UCSD-AML1 (cell line): ENCODE measurements at regions not wholly inside any gene's neighbourhood (a gene's known extent, or its start where the extent isn't known, plus 50 kb on each side); places are given as distances from the start of the nearest gene placed in this dataset.

Experiments
- DNase-seq: peaks from one replicate; lab custom pipeline; 2025; ENCODE audit not compliant: unreplicated experiment; lab: John Stamatoyannopoulos, UW

DNA sequence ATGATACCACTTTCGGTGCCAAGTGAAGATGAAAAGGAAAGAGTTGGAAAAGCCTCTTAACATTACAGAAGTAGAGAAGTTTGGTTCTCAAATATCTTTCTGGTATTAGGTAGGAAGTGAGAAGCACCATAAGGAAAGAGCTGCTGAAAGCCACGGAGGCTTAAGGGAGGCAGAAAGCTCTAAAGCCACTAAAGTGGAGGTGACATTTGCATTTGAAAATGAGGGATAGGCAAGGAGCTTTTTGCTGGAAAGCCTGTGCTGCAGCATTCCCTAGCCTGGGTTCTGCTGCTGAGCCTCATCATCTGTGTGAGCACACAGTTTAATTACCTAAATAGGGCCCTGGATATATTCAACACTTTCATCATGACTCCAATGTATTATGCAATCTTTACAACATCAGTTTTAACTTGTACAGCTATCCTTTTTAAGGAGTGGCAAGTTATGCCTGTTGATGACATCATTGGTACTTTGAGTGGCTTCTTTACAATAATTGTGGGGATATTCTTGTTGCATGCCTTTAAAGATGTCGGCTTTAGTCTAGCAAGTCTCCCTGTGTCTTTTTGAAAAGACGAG is 315.4 kb downstream of the RBM26 start:
- no peak for DNase-seq

- DNase-seq = no peak
These were observed 321.1 kb downstream of the RBM26 start for GRCh38 chr13:79084802-79085424.

- no peak for DNase-seq
These were observed 324.1 kb downstream of the RBM26 start for GRCh38 chr13:79081942-79082341.

DNA sequence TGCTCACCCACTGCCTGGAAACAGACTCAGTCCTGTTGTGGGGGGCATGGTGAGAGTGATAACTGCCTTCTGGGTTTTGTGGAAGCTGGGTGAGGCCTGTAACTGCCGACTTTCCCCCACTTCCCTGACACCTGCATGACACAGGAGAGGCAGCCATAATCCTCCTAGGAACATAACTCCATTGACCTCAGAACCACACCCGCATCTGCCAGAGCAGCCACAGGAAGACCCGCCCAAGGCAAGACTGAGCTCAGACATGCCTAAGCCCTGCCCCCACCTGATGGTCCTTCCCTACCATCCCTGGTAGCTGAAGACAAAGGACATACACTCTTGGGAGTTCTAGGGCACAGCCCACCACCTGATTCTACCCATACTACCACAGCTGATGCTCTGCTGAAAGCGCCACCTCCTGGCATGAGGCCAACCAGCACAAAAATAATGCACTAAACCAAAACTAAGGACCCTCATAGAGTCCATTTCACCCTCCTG is 326.7 kb downstream of the RBM26 start:
- DNase-seq = no peak

DNA sequence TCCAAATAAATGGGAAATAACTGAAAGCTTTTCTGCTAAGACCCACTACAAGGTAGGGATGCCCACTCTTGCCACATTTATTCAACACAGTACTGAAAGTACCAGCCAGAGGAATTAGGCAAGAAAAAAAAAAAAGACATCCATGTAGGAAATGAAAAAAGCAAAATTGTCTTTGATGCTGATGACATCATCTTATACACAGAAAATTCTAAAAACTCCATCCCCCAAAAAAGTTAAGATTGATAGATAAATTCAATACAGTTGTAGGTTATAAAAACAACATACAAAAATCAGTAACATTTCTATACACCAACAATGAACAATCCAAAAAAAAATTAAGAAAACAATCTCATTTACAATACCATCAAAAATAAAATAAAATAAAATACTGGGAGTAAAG is 330.4 kb downstream of the RBM26 start:
- DNase-seq = no peak

- DNase-seq = no peak
These were observed 335.6 kb downstream of the RBM26 start for GRCh38 chr13:79070343-79070974.

DNA sequence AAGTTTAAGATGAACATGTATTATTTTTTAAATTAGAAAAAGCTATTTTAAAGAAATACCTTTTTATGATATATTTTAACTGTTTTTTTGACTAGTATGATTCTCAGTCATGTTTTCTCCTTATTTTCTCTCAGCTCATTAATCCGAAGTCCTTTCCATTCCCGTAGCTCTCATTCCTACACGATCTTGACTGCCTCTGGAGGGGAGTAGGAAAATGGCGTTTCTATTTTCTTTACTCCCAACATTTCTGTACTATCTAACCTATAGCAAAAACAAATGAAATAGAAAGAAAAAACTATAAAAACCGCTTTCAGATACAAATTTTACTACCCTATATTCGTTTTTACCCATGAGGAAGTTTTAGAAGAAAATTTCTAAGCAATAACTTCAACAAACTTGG is 343.8 kb downstream of the RBM26 start:
- no peak for DNase-seq

- DNase-seq = no peak
These were observed 345.8 kb downstream of the RBM26 start for GRCh38 chr13:79060216-79060615.

GRCh38 chr13:79056706-79057105 is 349.3 kb downstream of the RBM26 start:
- no peak for DNase-seq

GRCh38 chr13:79051472-79051871 is 354.6 kb downstream of the RBM26 start:
- DNase-seq = no peak

GRCh38 chr13:79044415-79044814 is 361.6 kb downstream of the RBM26 start:
- no peak for DNase-seq

GRCh38 chr13:79043208-79043607 is 362.8 kb downstream of the RBM26 start:
- DNase-seq = no peak

DNA sequence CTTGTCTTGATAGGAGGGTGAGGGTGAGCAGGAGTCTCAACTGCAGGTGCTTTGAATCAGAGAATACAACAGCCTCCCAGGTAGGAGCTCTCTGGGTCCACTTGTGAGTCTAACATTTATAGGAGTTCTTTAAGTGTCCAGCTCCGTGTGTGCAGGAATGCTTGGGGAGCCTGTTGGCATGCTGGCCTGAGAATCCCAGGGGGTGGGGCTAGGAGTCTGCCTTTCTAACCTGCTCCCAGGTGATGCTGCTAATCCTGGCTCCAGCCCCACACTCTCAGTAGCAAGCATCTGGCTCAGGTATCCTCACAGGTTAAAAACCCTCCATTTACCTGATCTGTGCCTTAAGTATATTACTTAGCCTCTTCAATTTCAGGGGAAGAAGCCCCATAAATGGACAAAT is 368.9 kb downstream of the RBM26 start:
- no peak for DNase-seq

DNA sequence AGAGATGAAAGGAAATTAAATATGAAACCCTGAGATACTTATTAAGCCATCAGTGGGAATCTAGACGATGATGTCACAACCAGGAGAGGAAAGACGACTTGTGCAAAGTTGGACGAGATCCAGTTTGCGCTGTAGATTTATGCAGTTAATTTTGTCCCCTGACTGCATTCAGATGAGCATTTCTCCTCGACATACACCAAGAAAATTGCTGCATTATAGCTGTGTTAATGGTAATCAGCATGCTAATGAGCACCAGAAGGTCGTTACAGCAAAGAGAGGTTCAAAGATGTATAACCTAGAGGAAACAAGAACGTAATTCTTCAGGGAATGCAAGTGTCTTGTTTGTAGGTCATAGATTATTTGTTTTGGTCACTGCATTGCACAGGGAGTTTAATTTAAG is 371.7 kb downstream of the RBM26 start:
- no peak for DNase-seq

DNA sequence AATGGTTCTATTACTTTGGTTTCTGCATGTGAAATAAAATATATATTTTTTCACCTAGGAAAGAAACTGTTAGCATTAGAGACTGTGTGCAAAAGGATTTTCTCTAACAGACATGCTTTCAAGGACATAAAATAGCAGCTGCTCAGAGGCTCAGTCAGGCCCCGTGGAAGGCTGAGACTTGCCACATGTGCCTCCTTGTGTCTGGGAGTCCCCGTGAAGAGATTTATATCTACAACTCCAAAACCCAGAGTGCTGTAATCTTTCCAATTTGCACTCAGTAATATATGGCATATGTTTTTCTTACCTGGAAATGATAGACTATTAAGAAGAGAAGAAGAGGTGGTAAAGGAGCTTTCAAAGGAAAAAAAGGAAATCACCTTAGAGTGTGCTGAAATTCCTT is 371.6 kb upstream of the OBI1 start:
- DNase-seq = no peak

DNA sequence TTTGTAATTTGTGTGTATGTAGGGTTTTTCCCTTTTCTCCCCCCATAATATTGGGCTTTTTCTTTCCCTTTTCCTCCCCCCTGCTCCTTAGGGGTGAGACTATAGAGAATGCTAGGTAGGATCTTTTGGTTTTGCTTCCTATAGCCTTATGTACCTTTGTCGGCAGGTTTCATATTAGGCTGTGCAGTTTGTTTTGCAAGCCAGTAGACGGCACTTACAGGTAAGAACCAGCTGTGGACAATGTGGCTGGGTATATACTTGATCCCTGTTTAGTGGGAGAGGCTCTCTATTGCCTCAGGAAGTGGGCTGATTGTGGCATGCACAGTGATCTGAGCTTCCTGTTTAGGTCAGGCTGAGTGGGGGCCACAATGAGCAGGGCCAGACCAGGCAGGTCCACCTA is 359.2 kb upstream of the OBI1 start:
- DNase-seq = no peak

DNA sequence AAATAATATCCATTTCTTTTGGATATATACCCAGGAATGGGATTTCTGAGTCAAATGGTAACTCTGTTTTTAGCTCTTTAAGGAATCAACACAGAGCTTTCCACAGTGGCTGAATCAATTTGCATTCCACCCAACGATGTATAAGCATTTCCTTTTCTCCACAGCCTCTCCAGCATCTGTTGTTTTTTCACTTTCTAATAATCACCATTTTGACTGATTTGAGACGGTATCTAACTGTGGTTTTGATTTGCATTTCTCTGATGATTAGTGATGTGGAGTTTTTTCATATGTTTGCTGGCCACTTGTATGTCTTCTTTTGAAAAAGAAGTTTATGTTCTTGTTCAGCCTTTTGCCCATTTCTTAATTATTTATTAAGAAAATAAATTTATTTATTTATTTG is 352.2 kb upstream of the OBI1 start:
- no peak for DNase-seq

GRCh38 chr13:79003989-79004898 is 345.3 kb upstream of the OBI1 start:
- no peak for DNase-seq

GRCh38 chr13:78999494-78999893 is 340.5 kb upstream of the OBI1 start:
- no peak for DNase-seq

DNA sequence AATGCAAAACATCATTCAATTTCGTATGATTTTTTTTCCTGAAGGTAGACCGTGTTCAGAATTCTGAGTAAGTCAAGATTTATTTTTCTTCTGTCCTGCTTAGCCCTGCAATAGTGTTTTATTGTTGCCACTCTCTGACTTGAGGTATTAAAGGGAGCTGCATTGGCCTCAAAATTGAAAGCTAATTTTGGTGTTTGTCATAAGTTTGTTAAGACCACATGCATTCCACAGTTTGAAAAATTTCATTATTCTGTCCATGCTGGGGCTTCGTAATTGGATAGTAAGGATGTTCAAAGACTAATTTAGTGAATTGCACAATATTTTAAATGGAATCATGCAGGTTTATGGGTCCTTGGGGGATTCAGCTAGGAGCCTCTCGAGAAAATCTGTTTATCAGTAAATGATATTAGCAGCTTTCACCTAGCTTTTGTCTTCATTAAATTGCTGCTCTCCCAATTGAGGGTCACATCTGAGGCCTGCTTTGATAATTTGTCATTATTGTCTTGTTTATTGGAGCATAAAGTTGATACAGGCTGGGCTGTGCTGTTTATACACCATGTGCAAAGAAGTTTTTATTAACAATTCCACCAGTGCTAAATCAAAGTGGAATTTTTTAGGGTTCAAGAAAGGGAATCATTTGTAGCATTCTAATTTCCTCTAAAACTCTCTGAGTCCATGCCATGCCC is 339.8 kb upstream of the OBI1 start:
- DNase-seq = no peak
